ENCODE measurements at regions not wholly inside any gene's neighbourhood (a gene's known extent, or its start where the extent isn't known, plus 50 kb on each side); places are given as distances from the start of the nearest gene placed in this dataset.

DNA sequence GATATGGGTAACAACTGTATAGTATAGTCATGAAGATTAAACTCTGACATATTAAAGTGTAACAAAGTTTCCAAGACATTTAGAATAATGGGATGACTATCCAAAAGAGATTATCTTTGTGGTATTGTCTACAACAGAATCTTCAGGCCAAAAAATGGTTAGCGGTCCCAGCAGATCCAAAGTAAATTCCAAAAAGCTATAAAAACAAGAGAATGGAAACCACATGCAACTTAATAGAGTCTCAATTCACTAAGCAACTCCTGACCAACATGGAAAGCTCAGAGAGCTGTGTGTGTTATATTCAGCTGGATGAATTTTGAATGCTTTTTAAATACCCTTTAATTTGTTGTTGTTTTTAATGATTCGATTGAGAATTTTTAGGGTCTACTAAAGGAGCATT is 688.2 kb downstream of the CETN3 start:
- DNase-seq (ENCODE audit: low read depth, low spot score), result no peak
- Histone ChIP-seq H3K9me3 (ENCODE audit: control insufficient read depth, insufficient read depth, low read length) (no peaks in the 10 kb centered on the region), H3K27ac (ENCODE audit: low read depth, low read length) (no peak overlapping the region), H3K4me3 (ENCODE audit: low read depth, low read length) (no peak overlapping the region), H3K27me3 (ENCODE audit: control insufficient read depth, insufficient read depth, low read length) (no peaks in the 10 kb centered on the region)
- TF ChIP-seq, protein P1, sequence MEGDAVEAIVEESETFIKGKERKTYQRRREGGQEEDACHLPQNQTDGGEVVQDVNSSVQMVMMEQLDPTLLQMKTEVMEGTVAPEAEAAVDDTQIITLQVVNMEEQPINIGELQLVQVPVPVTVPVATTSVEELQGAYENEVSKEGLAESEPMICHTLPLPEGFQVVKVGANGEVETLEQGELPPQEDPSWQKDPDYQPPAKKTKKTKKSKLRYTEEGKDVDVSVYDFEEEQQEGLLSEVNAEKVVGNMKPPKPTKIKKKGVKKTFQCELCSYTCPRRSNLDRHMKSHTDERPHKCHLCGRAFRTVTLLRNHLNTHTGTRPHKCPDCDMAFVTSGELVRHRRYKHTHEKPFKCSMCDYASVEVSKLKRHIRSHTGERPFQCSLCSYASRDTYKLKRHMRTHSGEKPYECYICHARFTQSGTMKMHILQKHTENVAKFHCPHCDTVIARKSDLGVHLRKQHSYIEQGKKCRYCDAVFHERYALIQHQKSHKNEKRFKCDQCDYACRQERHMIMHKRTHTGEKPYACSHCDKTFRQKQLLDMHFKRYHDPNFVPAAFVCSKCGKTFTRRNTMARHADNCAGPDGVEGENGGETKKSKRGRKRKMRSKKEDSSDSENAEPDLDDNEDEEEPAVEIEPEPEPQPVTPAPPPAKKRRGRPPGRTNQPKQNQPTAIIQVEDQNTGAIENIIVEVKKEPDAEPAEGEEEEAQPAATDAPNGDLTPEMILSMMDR (IDR thresholded peaks at IDR 0.05; ENCODE audit: low read depth, low read length), result no peak
- CTCF ChIA-PET, result interaction anchor here (1.2 kb wide), 1 partner anchor 544 kb away, joined by 3 read pairs; no protein-coding TSS in a partner anchor
- POLR2A ChIA-PET, result no interaction called here

DNA sequence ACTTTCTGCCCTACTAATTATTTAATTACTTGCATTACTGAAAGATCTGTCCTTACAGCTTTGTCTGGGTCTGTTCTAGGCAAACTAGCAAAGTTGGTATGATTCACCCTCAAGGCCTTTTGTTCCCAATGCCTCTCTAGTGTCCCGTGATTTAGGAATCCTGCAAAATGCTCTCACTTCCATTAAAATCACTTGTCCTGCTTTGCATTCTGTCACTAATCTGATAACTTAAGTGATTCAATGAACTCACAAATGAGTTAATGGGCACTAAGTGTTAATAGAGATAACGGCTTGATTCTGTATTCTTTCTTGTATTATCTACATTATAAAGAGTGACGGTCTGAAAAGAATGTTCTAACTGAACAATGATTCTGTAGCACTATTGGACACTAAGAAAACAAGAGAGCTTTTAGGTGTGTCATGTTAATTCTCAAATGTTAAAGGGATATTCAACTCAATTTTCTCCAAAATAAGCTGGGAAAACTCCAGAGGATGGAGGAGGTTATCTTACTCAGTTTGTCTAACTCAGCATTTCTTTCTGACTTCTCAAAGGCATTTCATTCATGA is 697.3 kb downstream of the CETN3 start:
- CTCF ChIA-PET, result interaction anchor here (0.7 kb wide), 1 partner anchor 895 kb away, joined by 3 read pairs; no protein-coding TSS in a partner anchor

DNA sequence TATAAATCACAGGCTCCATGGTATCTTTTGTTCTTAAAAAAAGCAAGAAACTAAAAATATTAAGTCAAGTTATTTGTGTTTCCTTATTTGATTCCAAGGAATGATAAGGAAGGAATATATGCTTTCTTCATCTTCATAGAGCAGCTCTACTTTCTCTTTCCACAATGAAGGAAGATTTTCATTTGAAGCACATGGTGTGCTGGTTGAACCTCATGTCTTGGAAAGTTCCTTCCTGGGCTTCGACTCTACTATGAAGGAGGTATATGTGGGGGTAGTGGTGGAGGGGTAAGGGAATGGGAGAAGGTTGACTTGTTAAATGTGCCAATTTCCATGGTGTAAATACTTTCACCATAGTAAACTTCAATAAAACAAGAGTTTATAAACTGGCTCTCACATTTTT is 698.0 kb downstream of the CETN3 start:
- CTCF ChIA-PET, result interaction anchor here (0.7 kb wide), 1 partner anchor 894 kb away, joined by 3 read pairs; no protein-coding TSS in a partner anchor
- no peaks in the 10 kb centered on the region for H3K9me3 ChIP-seq (ENCODE audit: control insufficient read depth, insufficient read depth, low read length)
- POLR2A ChIA-PET, result no interaction called here
- H3K27ac ChIP-seq (ENCODE audit: low read depth, low read length), result no peak overlapping the region
- no peak for DNase-seq (ENCODE audit: low read depth, low spot score)
- no peak overlapping the region for H3K4me3 ChIP-seq (ENCODE audit: low read depth, low read length)
- TF ChIP-seq, protein P1 (IDR thresholded peaks at IDR 0.05; ENCODE audit: low read depth, low read length), result no peak
- no peaks in the 10 kb centered on the region for H3K27me3 ChIP-seq (ENCODE audit: control insufficient read depth, insufficient read depth, low read length)

More for the DNA sequence above, 697.3 kb downstream of the CETN3 start:
- Histone ChIP-seq H3K9me3 (ENCODE audit: control insufficient read depth, insufficient read depth, low read length) (no peaks in the 10 kb centered on the region), H3K4me3 (ENCODE audit: low read depth, low read length) (no peak overlapping the region), H3K27ac (ENCODE audit: low read depth, low read length) (no peak overlapping the region), H3K27me3 (ENCODE audit: control insufficient read depth, insufficient read depth, low read length) (no peaks in the 10 kb centered on the region)
- POLR2A ChIA-PET, result no interaction called here
- DNase-seq (ENCODE audit: low read depth, low spot score), result no peak
- TF ChIP-seq, protein P1 (IDR thresholded peaks at IDR 0.05; ENCODE audit: low read depth, low read length), result no peak

DNA sequence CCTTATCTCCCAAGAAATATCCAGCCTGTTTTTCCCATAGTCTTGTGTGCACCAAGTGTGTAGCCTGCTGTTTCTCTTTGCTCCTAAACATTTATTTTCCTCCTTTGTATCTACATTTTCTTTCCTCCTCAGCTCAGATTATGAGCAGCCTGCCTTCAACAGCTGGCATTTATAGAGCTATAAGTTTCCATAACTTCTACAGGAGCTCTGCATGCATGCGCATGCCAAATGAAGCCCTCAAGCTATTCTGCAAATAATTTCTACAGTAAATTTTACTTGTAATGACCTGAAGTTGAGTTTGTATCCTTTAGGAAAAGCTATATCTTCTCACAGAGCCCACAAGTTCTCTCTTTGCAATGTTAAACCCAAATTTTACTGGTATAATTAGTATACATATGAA is 699.5 kb downstream of the CETN3 start:
- POLR2A ChIA-PET, result no interaction called here
- no peak overlapping the region for H3K27ac ChIP-seq (ENCODE audit: low read depth, low read length)
- TF ChIP-seq, protein P1 (IDR thresholded peaks at IDR 0.05; ENCODE audit: low read depth, low read length), result no peak
- H3K4me3 ChIP-seq (ENCODE audit: low read depth, low read length), result no peak overlapping the region
- no peaks in the 10 kb centered on the region for H3K27me3 ChIP-seq (ENCODE audit: control insufficient read depth, insufficient read depth, low read length)
- no peak for DNase-seq (ENCODE audit: low read depth, low spot score)
- no peaks in the 10 kb centered on the region for H3K9me3 ChIP-seq (ENCODE audit: control insufficient read depth, insufficient read depth, low read length)
- CTCF ChIA-PET, result no interaction called here

DNA sequence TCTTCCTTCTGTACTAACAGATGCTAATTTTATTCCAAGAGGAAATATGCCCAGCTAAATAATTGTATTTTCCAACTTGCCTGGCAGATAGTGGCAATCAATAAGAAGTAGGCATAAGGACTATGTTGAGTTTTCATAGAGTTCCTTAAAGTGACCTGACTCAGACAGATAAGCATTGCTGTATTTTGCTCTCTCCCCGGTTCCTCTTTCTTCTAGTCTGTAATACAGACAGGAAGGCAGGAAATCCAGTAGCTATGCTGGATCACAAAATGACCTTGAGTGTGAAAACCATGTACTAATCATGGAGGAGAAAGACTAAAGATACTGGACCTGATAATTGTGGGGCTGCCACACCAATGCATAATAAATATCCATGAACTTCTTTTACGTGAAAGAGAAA is 701.7 kb downstream of the CETN3 start:
- ChIA-PET CTCF (no interaction called here), POLR2A (no interaction called here)
- Histone ChIP-seq H3K27me3 (ENCODE audit: control insufficient read depth, insufficient read depth, low read length) (no peaks in the 10 kb centered on the region), H3K9me3 (ENCODE audit: control insufficient read depth, insufficient read depth, low read length) (no peaks in the 10 kb centered on the region), H3K27ac (ENCODE audit: low read depth, low read length) (no peak overlapping the region), H3K4me3 (ENCODE audit: low read depth, low read length) (no peak overlapping the region)
- TF ChIP-seq, protein P1 (IDR thresholded peaks at IDR 0.05; ENCODE audit: low read depth, low read length), result no peak
- DNase-seq (ENCODE audit: low read depth, low spot score), result no peak

Data from AG04450 (cell line).